SKM-1 treated with dmso at 0.1 percent for 144 hours (cell line): ENCODE measurements at regions not wholly inside any gene's neighbourhood (a gene's known extent, or its start where the extent isn't known, plus 50 kb on each side); places are given as distances from the start of the nearest gene placed in this dataset.
"Not testable (repeated sequence)": the region's sequence is repeated elsewhere in the genome, so short reads cannot be mapped to it uniquely, and the experiment has no call there.

Source experiments
- DNase-seq: peaks from one replicate; lab custom pipeline; 2025; ENCODE audit not compliant: unreplicated experiment; lab: John Stamatoyannopoulos, UW

DNA sequence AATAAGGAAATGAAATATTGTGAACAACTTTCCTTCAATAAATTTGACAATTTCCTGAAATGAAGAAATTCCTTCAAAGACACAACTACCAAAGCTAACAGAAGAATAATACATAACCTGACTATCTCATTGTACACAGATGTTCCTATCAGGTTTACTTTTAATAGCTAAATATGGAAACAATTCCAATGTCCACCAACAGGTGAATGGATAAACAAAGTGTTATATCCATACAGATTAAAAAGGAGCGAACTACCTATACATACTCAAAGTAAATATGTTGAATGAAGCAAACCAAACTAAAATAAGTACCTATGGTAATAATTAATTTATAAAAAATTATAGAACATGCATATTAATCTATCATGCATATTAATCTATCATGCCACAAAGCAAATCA, 554.9 kb downstream of the PPP4R3C start:
- DNase-seq, result no peak

DNA sequence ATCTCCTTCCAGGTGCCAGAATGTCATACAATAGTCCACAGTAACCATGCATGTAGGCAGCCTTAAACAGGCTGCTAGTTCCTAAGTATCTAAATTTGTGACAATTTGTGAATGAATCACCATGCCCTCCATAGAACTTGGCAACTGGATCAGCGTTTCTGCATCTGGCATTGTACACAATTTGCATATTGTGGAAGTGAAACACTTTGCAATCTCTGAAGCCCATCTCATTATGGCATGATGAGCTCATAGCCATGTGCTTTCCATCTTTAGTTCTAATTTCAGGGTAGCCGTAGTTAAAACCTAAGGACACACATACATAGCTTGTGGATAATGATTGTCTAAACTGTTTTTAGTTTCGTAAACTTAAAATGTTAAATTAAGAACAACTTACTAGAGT, 573.6 kb downstream of the PPP4R3C start:
- no peak for DNase-seq

DNA sequence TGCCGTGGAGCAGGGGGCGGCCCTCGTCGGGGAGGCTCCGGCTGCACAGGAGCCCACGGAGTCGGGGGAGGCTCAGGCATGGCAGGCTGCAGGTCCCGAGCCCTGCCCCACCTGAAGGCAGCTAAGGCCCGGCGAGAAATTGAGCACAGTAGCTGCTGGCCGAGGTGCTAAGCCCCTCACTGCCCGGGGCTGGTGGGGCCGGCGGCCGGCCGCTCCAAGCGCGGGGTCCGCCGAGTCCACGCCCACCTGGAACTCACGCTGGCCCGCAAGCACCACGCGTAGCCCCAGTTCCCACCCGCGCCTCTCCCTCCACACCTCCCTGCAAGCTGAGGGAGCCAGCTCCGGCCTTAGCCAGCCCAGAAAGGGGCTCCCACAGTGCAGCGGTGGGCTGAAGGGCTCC, 589.4 kb downstream of the PPP4R3C start:
- DNase-seq, result no peak

GRCh38 chrX:26871967-26872366, 591.2 kb downstream of the PPP4R3C start:
- DNase-seq, result no peak

GRCh38 chrX:26851981-26852380, 611.2 kb downstream of the PPP4R3C start:
- DNase-seq, result no peak

GRCh38 chrX:26848511-26848910, 614.6 kb downstream of the PPP4R3C start:
- no peak for DNase-seq

- DNase-seq, result no peak
Observed at GRCh38 chrX:26845056-26845455, 618.1 kb downstream of the PPP4R3C start.

DNA sequence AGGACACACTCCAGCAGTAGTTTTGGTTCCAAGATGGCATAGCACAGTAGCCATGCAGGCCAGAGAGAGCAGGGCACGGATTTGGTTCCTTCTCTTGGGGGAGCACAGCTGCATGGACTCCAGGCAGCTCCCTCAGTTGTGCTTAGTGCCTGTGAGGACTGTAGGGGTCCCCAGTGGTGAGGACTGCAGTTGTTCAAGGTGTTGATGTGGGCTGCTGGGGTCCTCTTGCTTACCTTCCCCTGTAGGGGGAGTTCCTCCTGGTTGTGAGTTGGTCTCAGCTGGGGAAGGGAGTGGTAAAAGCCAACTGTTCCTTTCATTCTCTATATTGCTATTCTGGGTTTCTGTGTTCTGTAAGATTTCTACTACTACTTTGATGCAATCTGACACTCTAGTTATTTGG, 606.5 kb downstream of the MAGEB5 start:
- no peak for DNase-seq

DNA sequence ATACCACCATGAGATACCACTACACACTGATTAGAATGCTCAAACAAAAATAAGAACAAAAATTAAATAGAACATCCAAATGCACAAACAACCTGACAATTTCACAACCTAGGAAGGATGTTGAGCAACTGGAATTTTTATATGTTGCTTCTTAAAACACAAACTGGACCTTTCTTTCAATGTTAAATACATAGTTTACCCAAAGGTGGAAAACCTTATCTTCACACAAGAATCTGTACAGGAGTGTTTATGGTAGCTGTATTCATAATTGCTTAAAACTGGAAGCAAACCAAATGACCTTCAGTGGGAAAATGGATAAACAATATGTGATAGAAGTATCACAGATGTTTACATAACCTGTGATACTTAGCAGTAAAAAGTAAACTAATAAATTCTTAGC, 573.8 kb downstream of the MAGEB5 start:
- no peak for DNase-seq

- DNase-seq, result no peak
Observed at GRCh38 chrX:26788402-26788998, 572.5 kb downstream of the MAGEB5 start.

GRCh38 chrX:26783512-26784225, 567.7 kb downstream of the MAGEB5 start:
- DNase-seq, result peak; percentile 24

GRCh38 chrX:26778320-26778888, 562.4 kb downstream of the MAGEB5 start:
- no peak for DNase-seq

DNA sequence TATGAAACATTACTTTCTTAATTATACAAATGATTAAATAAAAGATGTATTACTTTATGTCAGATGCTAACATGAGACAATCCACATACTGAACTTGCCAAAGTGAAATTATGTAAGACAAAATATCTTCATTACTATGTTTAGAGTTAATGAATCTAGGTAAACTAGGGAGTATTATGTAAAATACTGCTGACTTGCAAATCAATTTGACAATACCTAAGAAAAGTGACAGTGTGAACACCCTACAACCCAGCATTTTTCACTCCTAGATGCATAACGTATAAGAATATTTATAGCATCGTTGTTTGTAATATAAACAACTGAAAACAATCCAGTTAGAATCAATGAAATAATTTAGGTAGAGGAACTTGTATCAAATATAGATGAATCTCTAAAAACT, 546.3 kb downstream of the MAGEB5 start:
- no peak for DNase-seq

GRCh38 chrX:26755760-26756159, 539.8 kb downstream of the MAGEB5 start:
- DNase-seq, result not testable (repeated sequence)

GRCh38 chrX:26747877-26748276, 531.9 kb downstream of the MAGEB5 start:
- no peak for DNase-seq

DNA sequence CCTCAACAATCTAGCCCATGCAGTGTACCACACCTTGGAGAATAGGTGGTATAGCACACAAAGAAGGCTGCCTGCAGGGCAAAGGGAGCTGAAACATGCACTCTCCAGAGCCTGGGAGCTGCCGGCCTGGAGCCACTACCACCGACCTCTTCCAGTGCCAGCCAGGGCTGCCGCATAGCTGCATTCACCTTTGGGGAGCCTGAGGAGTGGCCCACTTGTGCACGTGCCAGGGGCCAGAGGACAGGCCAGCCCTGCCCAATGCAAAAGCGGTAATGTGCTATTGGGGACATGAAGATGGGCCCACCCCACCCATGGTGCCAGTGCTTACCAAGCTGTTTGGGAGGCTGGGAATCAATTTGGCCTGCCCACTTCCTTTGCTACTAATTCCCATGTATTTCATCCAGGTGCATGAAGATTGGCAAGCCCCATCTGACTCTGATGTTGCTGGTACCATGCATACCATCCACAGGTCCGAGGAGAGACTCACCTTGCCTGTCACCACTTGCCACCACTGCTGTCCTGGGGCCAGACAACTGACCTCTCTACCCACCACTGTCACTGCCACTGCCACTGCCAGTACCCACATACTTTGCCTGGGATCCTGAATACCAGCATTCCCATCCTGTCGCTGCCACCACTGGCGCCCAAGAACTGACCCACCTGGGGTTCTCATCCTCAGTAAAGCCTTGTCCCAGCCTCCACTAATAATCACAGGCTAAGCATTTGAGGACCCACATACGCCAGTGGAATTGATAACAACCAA, 506.9 kb downstream of the MAGEB5 start:
- no peak for DNase-seq

DNA sequence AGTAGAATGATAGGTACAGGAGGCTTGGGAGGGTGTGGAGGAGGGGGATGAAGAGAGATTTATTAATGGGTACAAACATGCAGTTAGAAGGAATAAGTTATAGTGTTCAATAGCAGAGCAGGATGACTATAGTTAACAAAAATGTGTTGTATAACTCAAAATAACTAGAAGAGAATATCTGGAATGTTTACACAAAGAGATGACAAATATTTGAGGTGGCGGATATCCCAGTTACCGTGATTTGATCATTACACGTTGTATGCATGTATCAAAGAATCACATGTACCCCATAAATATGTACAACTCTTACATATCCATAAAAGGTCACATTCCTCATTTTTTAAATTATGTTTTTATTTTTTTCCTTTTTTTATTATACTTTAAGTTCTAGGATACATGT, 456.6 kb downstream of the MAGEB5 start:
- DNase-seq, result no peak

DNA sequence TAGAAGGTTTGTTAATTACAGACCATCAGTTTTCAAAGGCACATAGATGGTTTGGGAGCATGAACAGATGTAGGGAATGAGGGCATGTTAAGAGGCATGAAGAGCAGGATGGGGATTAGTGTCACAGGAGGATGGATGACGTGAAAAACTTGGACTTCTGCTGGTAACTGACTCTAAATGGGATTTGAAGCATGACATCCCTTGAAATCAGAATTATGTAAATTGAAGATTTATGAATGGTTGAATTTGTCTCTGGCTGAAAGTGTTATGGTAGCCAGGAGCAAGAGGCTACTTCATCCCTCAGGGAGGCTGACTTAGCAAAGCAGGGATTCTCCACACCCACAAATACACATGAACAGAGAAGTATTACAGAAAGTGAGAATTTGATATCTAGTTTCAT, 454.6 kb downstream of the MAGEB5 start:
- DNase-seq, result no peak

GRCh38 chrX:26664919-26665318, 448.9 kb downstream of the MAGEB5 start:
- DNase-seq, result no peak

DNA sequence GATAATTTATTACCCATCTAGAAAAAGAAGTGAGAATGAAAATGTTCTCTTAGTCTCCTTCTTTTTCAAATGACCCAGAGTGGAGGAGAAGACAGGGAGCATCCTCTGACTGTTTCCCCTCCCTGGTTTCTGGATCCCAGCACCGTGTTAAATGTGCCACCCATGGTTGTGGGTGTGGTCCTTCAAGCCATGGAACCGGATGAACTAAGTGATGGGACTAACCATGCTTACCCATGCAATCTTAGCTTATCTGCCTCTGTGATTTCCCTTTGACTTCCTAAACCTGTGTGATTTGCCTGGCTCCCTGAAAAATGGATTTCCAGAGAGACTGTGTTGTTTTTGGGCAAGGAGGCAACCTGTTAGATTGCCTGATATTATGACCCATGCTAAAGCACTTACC, 437.1 kb downstream of the MAGEB5 start:
- DNase-seq, result no peak

- DNase-seq, result no peak
Observed at GRCh38 chrX:26651755-26652154, 435.8 kb downstream of the MAGEB5 start.

DNA sequence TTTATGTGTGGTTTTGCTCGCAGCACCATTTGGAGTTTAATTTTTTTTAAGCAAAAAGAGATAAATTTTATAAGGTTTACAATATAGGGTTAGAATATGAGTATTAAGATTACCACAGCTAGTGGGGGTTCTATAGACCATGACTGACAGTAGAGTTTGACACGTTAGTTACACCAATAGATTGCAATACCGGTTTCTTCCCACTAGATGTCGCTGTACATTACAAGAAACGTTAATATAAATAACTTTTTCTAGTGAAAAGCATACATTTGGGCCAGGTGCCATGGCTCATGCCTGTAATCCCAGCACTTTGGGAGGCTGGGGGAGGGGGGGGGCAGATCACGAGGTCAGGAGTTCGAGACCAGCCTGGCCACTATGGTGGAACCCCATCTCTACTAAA, 433.6 kb downstream of the MAGEB5 start:
- no peak for DNase-seq
